NCI-H1930 (cell line): ENCODE measurements at regions not wholly inside any gene's neighbourhood (a gene's known extent, or its start where the extent isn't known, plus 50 kb on each side); places are given as distances from the start of the nearest gene placed in this dataset.

Experiments
- DNase-seq, 2 experiments: peaks; one replicate each; lab custom pipeline; 2025; lab: John Stamatoyannopoulos, UW

GRCh38 chr12:126362964-126363363 is 1297.7 kb downstream of the AACS start:
- DNase-seq, result no peak

- no peak for DNase-seq
These were observed 1304.5 kb downstream of the AACS start for GRCh38 chr12:126369487-126370463.

- DNase-seq, result no peak
These were observed 1318.3 kb downstream of the AACS start for GRCh38 chr12:126383506-126383905.

- peak; percentile 20 to 61 for DNase-seq
These were observed 1318.9 kb downstream of the AACS start for GRCh38 chr12:126384026-126384564.

GRCh38 chr12:126385785-126386184 is 1320.5 kb downstream of the AACS start:
- no peak for DNase-seq

- DNase-seq, result no peak
These were observed 1324.1 kb downstream of the AACS start for GRCh38 chr12:126389220-126389841.

GRCh38 chr12:126389961-126390360 is 1324.7 kb downstream of the AACS start:
- DNase-seq, result no peak

- DNase-seq, result no peak
These were observed 1325.8 kb downstream of the AACS start for GRCh38 chr12:126390969-126391566.

GRCh38 chr12:126396536-126396935 is 1331.3 kb downstream of the AACS start:
- no peak for DNase-seq

GRCh38 chr12:126397071-126397581 is 1331.9 kb downstream of the AACS start:
- DNase-seq, result no peak

GRCh38 chr12:126397660-126398059 is 1332.4 kb downstream of the AACS start:
- DNase-seq, result no peak

- DNase-seq, result no peak
These were observed 1335.6 kb downstream of the AACS start for GRCh38 chr12:126400831-126401230.

- DNase-seq, result no peak
These were observed 1339.2 kb downstream of the AACS start for GRCh38 chr12:126404293-126404881.

GRCh38 chr12:126418400-126418799 is 1353.2 kb downstream of the AACS start:
- DNase-seq, result no peak

- DNase-seq, result no peak
These were observed 1353.9 kb downstream of the AACS start for GRCh38 chr12:126419131-126419530.

- no peak for DNase-seq
These were observed 1359.5 kb downstream of the AACS start for GRCh38 chr12:126424696-126425095.

GRCh38 chr12:126425264-126425663 is 1360.0 kb downstream of the AACS start:
- DNase-seq, result no peak

GRCh38 chr12:126428769-126429168 is 1363.5 kb downstream of the AACS start:
- no peak for DNase-seq

GRCh38 chr12:126430921-126431320 is 1365.7 kb downstream of the AACS start:
- DNase-seq, result no peak

GRCh38 chr12:126431767-126432166 is 1366.5 kb downstream of the AACS start:
- no peak for DNase-seq

- DNase-seq, result no peak
These were observed 1367.5 kb downstream of the AACS start for GRCh38 chr12:126432780-126433179.

GRCh38 chr12:126434412-126434985 is 1369.3 kb downstream of the AACS start:
- no peak for DNase-seq
